ENCODE measurements at regions not wholly inside any gene's neighbourhood (a gene's known extent, or its start where the extent isn't known, plus 50 kb on each side); places are given as distances from the start of the nearest gene placed in this dataset.

GRCh38 chr7:24480501-24480900, 92.8 kb upstream of the PALS2 start:
- Histone ChIP-seq H3K9me2 (no peaks in the 10 kb centered on the region), H3K27me3 (ENCODE audit: insufficient read depth) (no peaks in the 10 kb centered on the region; the same call in 1 of the 2 replicates), H3K27ac (ENCODE audit: low read depth in 2 of 2, low read length in 1 of 2) (no peak overlapping the region), H3K4me2 (no peak overlapping the region), H3K36me3 (replicated peaks in 1 of 2; ENCODE audit: control insufficient read depth in 1 of 2, insufficient read depth in 2 of 2, low read length in 1 of 2) (no peaks in the 10 kb centered on the region), H3K4me1 (ENCODE audit: control insufficient read depth in 1 of 2, insufficient read depth in 2 of 2, low read depth in 1 of 2, low read length in 1 of 2) (peaks cover 0 to 15% of the 10 kb centered on the region in 2 experiments; a peak in 1 of 4 replicates), H4K20me1 (ENCODE audit: insufficient read depth) (no peaks in the 10 kb centered on the region), H3K9ac (no peak overlapping the region), H2AFZ (ENCODE audit: low read depth) (no peak overlapping the region), H3K79me2 (ENCODE audit: insufficient read depth) (no peaks in the 10 kb centered on the region), H3K4me3 (ENCODE audit: low read depth in 2 of 2, low read length in 1 of 2) (no peak overlapping the region), H3K9me3 (no peaks in the 10 kb centered on the region), H3F3A (replicated peaks; ENCODE audit: insufficient read depth) (peaks cover 5% of the 10 kb centered on the region)
- ChIA-PET CTCF (no interaction called here), POLR2A (no interaction called here)
- TF ChIP-seq JUND (IDR thresholded peaks at IDR 0.05): no peak
- no peak for TF ChIP-seq FOXJ3 (CRISPR knock-in tag; IDR thresholded peaks at IDR 0.05)
- TF ChIP-seq, protein P1, sequence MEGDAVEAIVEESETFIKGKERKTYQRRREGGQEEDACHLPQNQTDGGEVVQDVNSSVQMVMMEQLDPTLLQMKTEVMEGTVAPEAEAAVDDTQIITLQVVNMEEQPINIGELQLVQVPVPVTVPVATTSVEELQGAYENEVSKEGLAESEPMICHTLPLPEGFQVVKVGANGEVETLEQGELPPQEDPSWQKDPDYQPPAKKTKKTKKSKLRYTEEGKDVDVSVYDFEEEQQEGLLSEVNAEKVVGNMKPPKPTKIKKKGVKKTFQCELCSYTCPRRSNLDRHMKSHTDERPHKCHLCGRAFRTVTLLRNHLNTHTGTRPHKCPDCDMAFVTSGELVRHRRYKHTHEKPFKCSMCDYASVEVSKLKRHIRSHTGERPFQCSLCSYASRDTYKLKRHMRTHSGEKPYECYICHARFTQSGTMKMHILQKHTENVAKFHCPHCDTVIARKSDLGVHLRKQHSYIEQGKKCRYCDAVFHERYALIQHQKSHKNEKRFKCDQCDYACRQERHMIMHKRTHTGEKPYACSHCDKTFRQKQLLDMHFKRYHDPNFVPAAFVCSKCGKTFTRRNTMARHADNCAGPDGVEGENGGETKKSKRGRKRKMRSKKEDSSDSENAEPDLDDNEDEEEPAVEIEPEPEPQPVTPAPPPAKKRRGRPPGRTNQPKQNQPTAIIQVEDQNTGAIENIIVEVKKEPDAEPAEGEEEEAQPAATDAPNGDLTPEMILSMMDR (IDR thresholded peaks at IDR 0.05): no peak
- no peak for TF ChIP-seq RAD21 (IDR thresholded peaks at IDR 0.05; ENCODE audit: low read length)
- TF ChIP-seq TCF12 (IDR thresholded peaks at IDR 0.05): no peak
- no peak for TF ChIP-seq RFX5 (IDR thresholded peaks at IDR 0.05; ENCODE audit: low read length)
- TF ChIP-seq SIN3A (IDR thresholded peaks at IDR 0.05; ENCODE audit: borderline replicate concordance, low read depth, low read length): no peak
- no peak for TF ChIP-seq USF2 (IDR thresholded peaks at IDR 0.05; ENCODE audit: borderline replicate concordance, low read depth, low read length)
- no peak for TF ChIP-seq CHD2 (IDR thresholded peaks at IDR 0.05; ENCODE audit: low read length, partially characterized antibody)
- TF ChIP-seq NFIC (IDR thresholded peaks at IDR 0.05; ENCODE audit: borderline replicate concordance): no peak
- no peak for TF ChIP-seq GABPA (IDR thresholded peaks at IDR 0.05; ENCODE audit: low read depth)
- WGBS (ENCODE audit: low lambda C conversion rate): 65% methylated on average over 5 of the region's 5 CpGs
- no peak for DNase-seq

DNA sequence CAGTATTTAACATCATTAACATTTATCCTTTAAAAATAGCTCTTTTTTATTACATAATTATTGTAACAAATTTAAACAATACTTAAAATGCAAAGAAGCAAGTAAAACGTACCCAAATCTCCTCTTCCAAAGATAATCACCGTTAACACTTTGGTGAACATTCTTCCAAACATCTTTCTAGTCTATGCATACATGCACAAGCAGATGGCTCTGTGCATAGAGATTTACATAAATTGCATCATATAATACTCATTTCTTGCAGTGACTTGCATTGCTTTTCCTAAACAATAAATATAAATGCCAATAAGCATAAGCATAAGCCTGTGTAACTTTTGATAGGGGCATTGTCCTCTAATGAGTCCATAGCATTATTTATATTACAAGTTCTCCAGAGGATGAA, 89.4 kb upstream of the PALS2 start:
- Histone ChIP-seq H3K9me3 (no peaks in the 10 kb centered on the region), H3K36me3 (replicated peaks in 1 of 2; ENCODE audit: control insufficient read depth in 1 of 2, insufficient read depth in 2 of 2, low read length in 1 of 2) (no peaks in the 10 kb centered on the region), H3K79me2 (ENCODE audit: insufficient read depth) (no peaks in the 10 kb centered on the region), H3F3A (replicated peaks; ENCODE audit: insufficient read depth) (no peaks in the 10 kb centered on the region), H3K9me2 (no peaks in the 10 kb centered on the region), H3K27me3 (ENCODE audit: insufficient read depth) (no peaks in the 10 kb centered on the region; the same call in 1 of the 2 replicates), H3K9ac (no peak overlapping the region), H3K4me3 (ENCODE audit: low read depth in 2 of 2, low read length in 1 of 2) (no peak overlapping the region), H3K4me1 (ENCODE audit: control insufficient read depth in 1 of 2, insufficient read depth in 2 of 2, low read depth in 1 of 2, low read length in 1 of 2) (no peaks in the 10 kb centered on the region; a peak in 1 of 4 replicates), H3K27ac (ENCODE audit: low read depth in 2 of 2, low read length in 1 of 2) (no peak overlapping the region), H4K20me1 (ENCODE audit: insufficient read depth) (no peaks in the 10 kb centered on the region), H2AFZ (ENCODE audit: low read depth) (no peak overlapping the region), H3K4me2 (no peak overlapping the region)
- TF ChIP-seq SMC3 (IDR thresholded peaks at IDR 0.05; ENCODE audit: low read depth, low read length) (no peak), USF2 (IDR thresholded peaks at IDR 0.05; ENCODE audit: borderline replicate concordance, low read depth, low read length) (no peak), FOSL2 (IDR thresholded peaks at IDR 0.05; ENCODE audit: borderline replicate concordance, low read depth) (no peak), PBX3 (IDR thresholded peaks at IDR 0.05) (no peak), GATA2 (CRISPR knock-in tag; IDR thresholded peaks at IDR 0.05) (no peak), EZH2phosphoT487 (IDR thresholded peaks at IDR 0.05; ENCODE audit: borderline replicate concordance, low read depth) (no peak), EP300 (IDR thresholded peaks at IDR 0.05; ENCODE audit: borderline replicate concordance in 1 of 2, low read depth in 1 of 2, low read length in 1 of 2) (no peak), NRF1 (IDR thresholded peaks at IDR 0.05; ENCODE audit: low read depth, low read length) (no peak), YY1 (IDR thresholded peaks at IDR 0.05; ENCODE audit: low read depth) (no peak), NFIC (IDR thresholded peaks at IDR 0.05; ENCODE audit: borderline replicate concordance) (no peak)
- ChIA-PET CTCF (no interaction called here), POLR2A (no interaction called here)
- 23% methylated on average over 2 of the region's 2 CpGs for WGBS (ENCODE audit: low lambda C conversion rate)
- no peak for DNase-seq

All from SK-N-SH (cell line).